Activated naive CD8-positive, alpha-beta T cell treated with anti-CD3 and anti-CD28 coated beads, Interleukin-2, amount 10 ng/mL, durations not matched to agents 7 days and 5 days (primary cell): ENCODE measurements at regions not wholly inside any gene's neighbourhood (a gene's known extent, or its start where the extent isn't known, plus 50 kb on each side); places are given as distances from the start of the nearest gene placed in this dataset.

Source experiments
- ATAC-seq: fragments of 150-1000 bp; cut with Tn5 transposase; one replicate; pipeline ENCODE4 v1.10.0; 2021; ENCODE audit warnings: low read depth, moderate library complexity
- POLR2A ChIA-PET: fragments of 350-600 bp; sonication (Branson Sonifier 250); formaldehyde crosslinking; loops from one replicate; lab custom pipeline; 2021; ENCODE audit warnings: antibody characterized with exemption; lab: Charles Lee
- DNase-seq: peaks from one replicate; pipeline ENCODE4 v3.0.0; 2021
- H3K27ac Mint-ChIP-seq: one replicate; pipeline ENCODE4 v1.8.0; 2022; ENCODE audit warnings: mild to moderate bottlenecking, mixed read lengths
- H3K27me3 Mint-ChIP-seq: one replicate; pipeline ENCODE4 v1.8.0; 2022; ENCODE audit warnings: mild to moderate bottlenecking, moderate library complexity, mixed read lengths
- H3K36me3 Mint-ChIP-seq: one replicate; pipeline ENCODE4 v1.8.0; 2021; ENCODE audit warnings: mild to moderate bottlenecking, mixed read lengths
- H3K4me1 Mint-ChIP-seq: one replicate; pipeline ENCODE4 v1.8.0; 2021; ENCODE audit warnings: mixed read lengths
- H3K4me3 Mint-ChIP-seq: one replicate; pipeline ENCODE4 v1.8.0; 2022; ENCODE audit warnings: mild to moderate bottlenecking, moderate library complexity, mixed read lengths
- H3K9me3 Mint-ChIP-seq: one replicate; pipeline ENCODE4 v1.8.0; 2021; ENCODE audit warnings: mixed read lengths

- no peak for ATAC-seq
- DNase-seq = no peak
- Mint-ChIP-seq H3K27me3 (peaks cover 2% of the 10 kb centered on the region), H3K9me3 (no peaks in the 10 kb centered on the region), H3K4me1 (no peaks in the 10 kb centered on the region), H3K4me3 (no peak overlapping the region), H3K36me3 (no peaks in the 10 kb centered on the region), H3K27ac (no peak overlapping the region)
- POLR2A ChIA-PET = no interaction called here
These were observed 706.4 kb downstream of the SORCS3 start for GRCh38 chr10:105347487-105347886.

GRCh38 chr10:105342606-105343005, 701.5 kb downstream of the SORCS3 start:
- H3K4me3 Mint-ChIP-seq = no peak overlapping the region
- H3K27ac Mint-ChIP-seq = no peak overlapping the region
- ATAC-seq = no peak
- POLR2A ChIA-PET = no interaction called here
- H3K4me1 Mint-ChIP-seq = no peaks in the 10 kb centered on the region
- no peak for DNase-seq
- H3K36me3 Mint-ChIP-seq = no peaks in the 10 kb centered on the region
- H3K27me3 Mint-ChIP-seq = peaks cover 2% of the 10 kb centered on the region
- no peaks in the 10 kb centered on the region for H3K9me3 Mint-ChIP-seq

- no peaks in the 10 kb centered on the region for H3K4me1 Mint-ChIP-seq
- no peak overlapping the region for H3K4me3 Mint-ChIP-seq
- no peak overlapping the region for H3K27ac Mint-ChIP-seq
- no peaks in the 10 kb centered on the region for H3K36me3 Mint-ChIP-seq
- ATAC-seq = no peak
- POLR2A ChIA-PET = no interaction called here
- no peaks in the 10 kb centered on the region for H3K27me3 Mint-ChIP-seq
- no peak for DNase-seq
- no peaks in the 10 kb centered on the region for H3K9me3 Mint-ChIP-seq
These were observed 698.6 kb downstream of the SORCS3 start for GRCh38 chr10:105339669-105340068.

GRCh38 chr10:105328503-105329133, 687.5 kb downstream of the SORCS3 start:
- POLR2A ChIA-PET = no interaction called here
- Mint-ChIP-seq H3K4me3 (no peak overlapping the region), H3K4me1 (no peaks in the 10 kb centered on the region), H3K27me3 (no peaks in the 10 kb centered on the region), H3K36me3 (no peaks in the 10 kb centered on the region), H3K9me3 (no peaks in the 10 kb centered on the region), H3K27ac (no peak overlapping the region)
- no peak for ATAC-seq
- no peak for DNase-seq
